Pons (tissue), 1 donor: ENCODE measurements at regions not wholly inside any gene's neighbourhood (a gene's known extent, or its start where the extent isn't known, plus 50 kb on each side); places are given as distances from the start of the nearest gene placed in this dataset.

Experiments used
- DNase-seq: peaks from one replicate; pipeline ENCODE4 v3.0.0-alpha.2; 2016; ENCODE audit warnings: low spot score

GRCh38 chr16:87053016-87053982, 263.9 kb downstream of the C16orf95 start:
- no peak for DNase-seq

DNA sequence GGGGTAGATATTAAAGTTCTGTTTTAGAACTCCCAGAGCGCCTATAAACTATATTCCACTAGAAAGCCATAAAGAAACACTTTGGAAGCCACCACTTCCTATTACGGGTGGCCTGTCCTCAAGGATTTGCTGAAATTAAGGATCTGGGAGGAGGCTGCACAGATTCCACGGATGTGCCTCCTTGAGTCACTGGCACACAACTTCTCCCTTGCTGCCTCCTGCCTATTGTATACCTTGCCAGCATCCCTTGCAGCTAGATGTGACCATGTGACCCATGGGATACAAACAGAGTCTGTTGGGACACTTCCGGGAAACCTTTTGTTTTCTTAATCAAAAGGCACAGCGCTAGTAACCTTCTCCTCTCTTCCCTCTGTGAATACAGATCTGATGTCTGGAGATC, 263.0 kb downstream of the C16orf95 start:
- no peak for DNase-seq

- DNase-seq, result no peak
Observed at GRCh38 chr16:87054856-87055255, 262.3 kb downstream of the C16orf95 start.

DNA sequence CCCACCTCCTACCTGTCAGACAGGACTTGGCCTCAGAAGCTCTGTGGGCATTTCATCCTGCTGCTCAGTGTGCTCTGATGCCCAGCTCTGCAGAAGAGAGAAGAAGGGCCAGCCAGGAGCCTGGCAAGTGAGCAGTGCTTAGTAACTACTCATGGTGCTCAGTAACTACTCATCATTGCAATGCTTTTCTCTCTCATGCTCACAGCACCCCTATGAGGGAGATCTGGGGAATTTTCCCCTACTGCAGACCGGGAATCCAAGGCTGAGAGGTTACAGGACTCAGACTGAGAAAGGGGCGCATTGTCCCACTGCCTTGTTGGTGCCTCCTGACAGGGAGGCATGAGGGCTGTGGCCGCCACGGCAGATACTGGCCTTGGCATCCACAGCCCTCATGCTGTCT, 261.1 kb downstream of the C16orf95 start:
- no peak for DNase-seq

DNA sequence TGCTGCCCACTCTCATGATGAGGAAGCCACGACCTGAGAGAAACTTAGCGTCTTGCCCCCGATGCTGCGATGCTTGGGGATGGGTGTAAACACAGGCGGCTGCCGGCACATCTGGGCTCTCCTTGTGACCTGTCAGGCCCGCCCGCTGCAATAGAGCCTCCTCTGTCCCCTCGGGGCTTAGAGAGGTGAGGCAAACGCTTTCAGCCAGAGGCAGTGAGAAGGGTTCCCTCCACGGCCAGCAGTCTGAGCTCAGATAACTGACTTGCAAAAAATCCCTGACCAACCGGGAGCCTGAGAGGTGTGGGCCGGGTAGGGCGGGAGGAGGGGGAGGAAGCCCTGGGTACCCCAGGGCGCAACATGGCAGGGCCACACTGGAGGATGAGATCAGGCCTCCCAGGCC, 260.6 kb downstream of the C16orf95 start:
- no peak for DNase-seq

- no peak for DNase-seq
Observed at GRCh38 chr16:87057211-87057881, 259.8 kb downstream of the C16orf95 start.

DNA sequence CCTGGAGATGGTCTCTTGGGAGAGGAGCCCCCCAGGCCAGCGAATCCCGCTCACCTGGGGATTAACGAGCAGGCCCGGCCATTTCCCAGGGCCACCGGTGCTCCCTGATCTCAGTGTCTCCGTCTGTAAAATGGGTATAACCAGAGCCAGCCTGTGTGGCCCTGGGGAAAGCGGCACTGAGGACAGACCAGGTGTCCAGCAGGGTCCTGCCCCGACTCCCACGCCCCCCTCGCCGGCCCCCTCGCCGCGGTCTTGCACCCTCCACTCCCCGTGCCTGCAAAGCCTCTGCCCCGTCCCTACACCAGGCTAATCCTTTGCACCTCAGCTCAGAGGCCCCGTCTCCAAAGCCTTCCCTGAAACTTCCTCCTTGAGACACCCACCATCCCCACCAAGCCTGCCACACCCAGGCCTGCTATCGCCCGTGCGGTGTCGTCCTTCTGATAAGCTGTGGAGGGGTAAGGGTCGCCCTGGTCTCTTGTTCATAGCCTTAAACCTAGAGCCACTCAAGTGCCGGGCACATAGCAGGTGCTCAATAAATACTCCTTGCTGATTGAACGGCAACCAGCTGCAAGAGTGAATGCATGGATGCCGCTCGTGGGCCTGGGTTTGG, 259.1 kb downstream of the C16orf95 start:
- DNase-seq, result no peak

GRCh38 chr16:87058728-87059250, 258.4 kb downstream of the C16orf95 start:
- no peak for DNase-seq

- peak; percentile 10 for DNase-seq
Observed at GRCh38 chr16:87060034-87060986, 256.9 kb downstream of the C16orf95 start.

DNA sequence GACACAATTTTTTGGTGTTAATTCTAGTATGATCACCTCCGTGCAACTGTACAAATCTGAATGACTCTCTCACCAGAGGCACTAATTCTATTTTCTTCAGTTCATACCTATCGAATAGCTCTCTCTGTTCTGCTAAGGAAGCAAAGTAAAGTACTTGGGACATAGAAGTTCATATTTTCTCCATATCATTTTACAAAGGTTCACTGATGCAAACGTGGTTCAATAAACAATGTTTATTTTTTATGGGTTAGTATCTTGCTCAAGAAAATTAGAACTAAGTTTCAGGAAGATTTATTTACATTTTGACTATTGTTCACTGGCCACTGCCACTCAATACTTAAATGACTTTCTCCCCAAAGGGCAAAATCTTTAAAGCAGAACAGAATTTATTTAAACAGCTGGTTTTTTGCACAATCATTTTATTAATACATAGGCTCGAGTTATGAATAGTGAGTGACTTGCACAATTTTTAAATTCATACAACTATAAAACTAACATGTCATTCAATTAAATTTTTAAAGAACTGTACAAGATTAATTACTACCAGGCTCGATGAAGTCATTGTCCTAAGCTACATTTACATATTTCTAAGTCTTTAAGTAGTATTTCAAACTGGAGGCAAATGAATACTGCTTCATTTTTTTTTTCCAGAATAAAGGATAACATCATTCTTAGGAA, 255.8 kb downstream of the C16orf95 start:
- no peak for DNase-seq

DNA sequence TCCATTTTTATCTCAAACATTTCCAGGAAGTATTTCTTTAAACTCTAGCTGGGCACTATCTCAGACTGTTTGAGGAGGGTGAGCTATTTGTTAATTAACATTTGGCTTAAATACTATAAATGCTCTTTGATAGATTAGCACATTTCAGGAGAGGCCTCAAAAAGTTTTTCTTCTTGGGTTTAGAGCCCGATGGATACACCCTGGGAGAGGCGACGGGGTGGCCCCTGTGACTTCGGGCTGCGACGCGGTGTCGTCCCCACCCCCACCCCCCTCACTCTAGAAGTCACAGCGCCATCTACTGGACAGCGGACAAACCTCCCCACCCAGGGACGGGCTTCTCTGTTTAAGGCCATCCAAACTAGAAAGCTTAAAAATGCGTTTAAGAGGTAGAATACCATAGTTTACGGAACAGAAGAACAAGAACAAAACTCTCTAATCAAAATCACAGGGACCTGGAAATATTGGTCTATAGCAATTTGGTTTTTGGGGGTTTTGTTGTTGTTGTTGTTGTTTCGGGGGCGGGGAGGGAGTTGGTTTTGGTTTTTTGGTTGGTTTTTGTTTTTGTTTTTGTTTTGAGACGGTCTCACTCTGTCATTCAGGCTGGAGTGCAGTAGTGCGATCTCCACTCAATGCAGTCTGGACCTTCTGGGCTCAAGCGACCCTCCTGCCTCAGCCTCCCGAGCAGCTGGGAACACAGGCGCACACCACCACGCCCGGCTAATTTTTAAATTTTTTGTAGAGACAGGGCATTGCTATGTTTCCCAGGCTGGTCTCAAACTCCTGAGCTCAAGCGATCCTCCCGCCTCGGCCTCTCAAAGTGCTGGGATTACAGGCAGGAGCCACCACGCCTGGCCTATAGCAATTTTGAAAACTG, 254.4 kb downstream of the C16orf95 start:
- DNase-seq, result peak; percentile 56

DNA sequence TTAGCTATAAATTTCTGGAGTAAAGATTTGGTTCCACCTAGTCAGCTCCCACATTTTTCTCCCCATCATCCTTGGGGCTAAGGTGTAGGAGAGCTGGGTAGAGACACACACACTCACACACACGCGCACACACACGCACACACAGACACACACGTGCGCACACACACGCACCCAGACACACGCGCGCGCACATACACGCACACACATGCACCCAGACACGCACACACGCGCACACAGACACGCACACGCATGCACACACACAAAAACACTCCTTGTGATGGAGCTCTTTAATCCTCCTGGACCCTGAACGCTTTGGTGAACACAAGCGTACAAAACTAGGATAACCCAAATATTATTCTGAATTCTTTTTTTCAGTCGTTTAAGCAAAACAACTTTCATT, 253.6 kb downstream of the C16orf95 start:
- DNase-seq, result no peak

GRCh38 chr16:87064731-87065445, 252.3 kb downstream of the C16orf95 start:
- no peak for DNase-seq

GRCh38 chr16:87065446-87066132, 251.6 kb downstream of the C16orf95 start:
- DNase-seq, result no peak

DNA sequence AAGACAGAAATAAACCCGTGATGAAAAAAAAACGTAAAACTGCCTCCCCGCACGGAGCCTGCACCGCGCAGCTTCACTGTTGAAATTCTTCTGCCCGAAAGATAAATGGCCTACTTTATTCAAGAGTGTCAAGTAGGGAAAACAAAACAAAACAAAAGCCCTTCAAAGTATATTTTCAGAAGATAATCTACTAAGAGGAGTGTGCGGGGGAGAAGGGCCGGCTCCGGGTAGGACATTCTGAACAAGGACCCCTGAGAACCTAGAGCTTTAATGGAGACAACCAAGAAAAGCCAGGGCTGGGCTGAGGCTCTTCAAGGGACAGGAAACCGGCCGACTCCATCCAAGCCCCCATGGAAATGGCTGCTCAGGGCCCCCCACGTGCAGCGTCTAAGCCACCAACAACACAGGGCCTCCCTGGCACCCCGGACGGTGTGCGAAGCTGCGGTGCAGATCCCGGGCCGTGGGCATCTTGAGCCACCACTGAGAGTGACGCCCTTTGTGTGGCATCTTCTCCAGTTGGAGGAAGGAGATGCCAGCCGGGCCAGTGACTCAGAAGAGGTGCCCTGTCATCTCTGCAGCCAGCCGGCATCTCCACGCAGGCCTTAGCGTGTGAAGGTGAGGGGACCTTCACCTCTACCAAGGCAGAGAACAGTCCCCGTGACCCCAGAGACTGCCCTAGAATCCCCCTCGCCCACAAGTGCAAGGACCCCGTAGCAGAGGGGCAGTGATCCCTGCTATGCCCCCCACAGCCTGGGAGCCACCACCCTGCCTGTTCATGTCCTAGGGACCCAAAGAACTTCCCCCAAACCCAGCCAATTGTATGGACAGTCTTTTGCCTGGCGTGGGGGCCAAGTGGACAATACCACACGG, 250.8 kb downstream of the C16orf95 start:
- DNase-seq, result no peak

GRCh38 chr16:87067003-87067556, 250.1 kb downstream of the C16orf95 start:
- DNase-seq, result no peak
